ENCODE measurements at regions not wholly inside any gene's neighbourhood (a gene's known extent, or its start where the extent isn't known, plus 50 kb on each side); places are given as distances from the start of the nearest gene placed in this dataset.
"Not testable (repeated sequence)": the region's sequence is repeated elsewhere in the genome, so short reads cannot be mapped to it uniquely, and the experiment has no call there.

GRCh38 chr21:28150778-28151177 lies 841.9 kb downstream of the LTN1 start:
- DNase-seq: no peak
- TF ChIP-seq POLR2A (IDR thresholded peaks at IDR 0.05; ENCODE audit: low read length): no peak
- no peak for TF ChIP-seq GATA1 (IDR thresholded peaks at IDR 0.05; ENCODE audit: low read depth, low read length)

GRCh38 chr21:28148400-28149064 lies 844.1 kb downstream of the LTN1 start:
- no peak for DNase-seq

GRCh38 chr21:28144653-28145052 lies 848.0 kb downstream of the LTN1 start:
- TF ChIP-seq GATA1 (IDR thresholded peaks at IDR 0.05; ENCODE audit: low read depth, low read length) (no peak), POLR2A (IDR thresholded peaks at IDR 0.05; ENCODE audit: low read length) (no peak)
- DNase-seq: no peak

More at GRCh38 chr21:28148400-28149064, 844.1 kb downstream of the LTN1 start:
- TF ChIP-seq POLR2A (IDR thresholded peaks at IDR 0.05; ENCODE audit: low read length) (no peak), GATA1 (IDR thresholded peaks at IDR 0.05; ENCODE audit: low read depth, low read length) (no peak)

GRCh38 chr21:28144089-28144488 lies 848.6 kb downstream of the LTN1 start:
- DNase-seq: no peak

GRCh38 chr21:28142697-28143096 lies 850.0 kb downstream of the LTN1 start:
- DNase-seq: no peak
- TF ChIP-seq POLR2A (IDR thresholded peaks at IDR 0.05; ENCODE audit: low read length): no peak
- TF ChIP-seq GATA1 (IDR thresholded peaks at IDR 0.05; ENCODE audit: low read depth, low read length): no peak

More at GRCh38 chr21:28144089-28144488, 848.6 kb downstream of the LTN1 start:
- no peak for TF ChIP-seq POLR2A (IDR thresholded peaks at IDR 0.05; ENCODE audit: low read length)
- TF ChIP-seq GATA1 (IDR thresholded peaks at IDR 0.05; ENCODE audit: low read depth, low read length): no peak

- no peak for TF ChIP-seq POLR2A (IDR thresholded peaks at IDR 0.05; ENCODE audit: low read length)
- no peak for TF ChIP-seq GATA1 (IDR thresholded peaks at IDR 0.05; ENCODE audit: low read depth, low read length)
- DNase-seq: no peak
These were observed 854.4 kb downstream of the LTN1 start for GRCh38 chr21:28138272-28138671.

- DNase-seq: no peak
- TF ChIP-seq POLR2A (IDR thresholded peaks at IDR 0.05; ENCODE audit: low read length) (no peak), GATA1 (IDR thresholded peaks at IDR 0.05; ENCODE audit: low read depth, low read length) (no peak)
These were observed 855.9 kb downstream of the LTN1 start for GRCh38 chr21:28136656-28137255.

GRCh38 chr21:28135646-28136045 lies 857.0 kb downstream of the LTN1 start:
- no peak for DNase-seq

GRCh38 chr21:28133116-28133515 lies 859.6 kb downstream of the LTN1 start:
- TF ChIP-seq POLR2A (IDR thresholded peaks at IDR 0.05; ENCODE audit: low read length) (no peak), GATA1 (IDR thresholded peaks at IDR 0.05; ENCODE audit: low read depth, low read length) (no peak)
- DNase-seq: no peak

More at GRCh38 chr21:28135646-28136045, 857.0 kb downstream of the LTN1 start:
- TF ChIP-seq GATA1 (IDR thresholded peaks at IDR 0.05; ENCODE audit: low read depth, low read length): no peak
- TF ChIP-seq POLR2A (IDR thresholded peaks at IDR 0.05; ENCODE audit: low read length): no peak

- no peak for TF ChIP-seq POLR2A (IDR thresholded peaks at IDR 0.05; ENCODE audit: low read length)
- no peak for TF ChIP-seq GATA1 (IDR thresholded peaks at IDR 0.05; ENCODE audit: low read depth, low read length)
- DNase-seq: no peak
These were observed 860.0 kb downstream of the LTN1 start for GRCh38 chr21:28132713-28133112.

GRCh38 chr21:28127175-28127785 lies 865.4 kb downstream of the LTN1 start:
- TF ChIP-seq GATA1 (IDR thresholded peaks at IDR 0.05; ENCODE audit: low read depth, low read length) (no peak), POLR2A (IDR thresholded peaks at IDR 0.05; ENCODE audit: low read length) (no peak)

GRCh38 chr21:28126521-28127174 lies 866.0 kb downstream of the LTN1 start:
- TF ChIP-seq POLR2A (IDR thresholded peaks at IDR 0.05; ENCODE audit: low read length) (no peak), GATA1 (IDR thresholded peaks at IDR 0.05; ENCODE audit: low read depth, low read length) (no peak)
- DNase-seq: no peak

More at GRCh38 chr21:28127175-28127785, 865.4 kb downstream of the LTN1 start:
- no peak for DNase-seq

GRCh38 chr21:28124541-28124940 lies 868.1 kb downstream of the LTN1 start:
- no peak for TF ChIP-seq GATA1 (IDR thresholded peaks at IDR 0.05; ENCODE audit: low read depth, low read length)
- no peak for TF ChIP-seq POLR2A (IDR thresholded peaks at IDR 0.05; ENCODE audit: low read length)
- DNase-seq: no peak

GRCh38 chr21:28118570-28118969 lies 874.1 kb downstream of the LTN1 start:
- no peak for DNase-seq
- TF ChIP-seq GATA1 (IDR thresholded peaks at IDR 0.05; ENCODE audit: low read depth, low read length) (no peak), POLR2A (IDR thresholded peaks at IDR 0.05; ENCODE audit: low read length) (no peak)

GRCh38 chr21:28114986-28115385 lies 877.7 kb downstream of the LTN1 start:
- DNase-seq: not testable (repeated sequence)
